Fibroblast of villous mesenchyme (primary cell): ENCODE measurements at regions not wholly inside any gene's neighbourhood (a gene's known extent, or its start where the extent isn't known, plus 50 kb on each side); places are given as distances from the start of the nearest gene placed in this dataset.
"Not testable (repeated sequence)": the region's sequence is repeated elsewhere in the genome, so short reads cannot be mapped to it uniquely, and the experiment has no call there.

Experiments
- DNase-seq: peaks from one replicate; pipeline ENCODE4 v3.0.0-alpha.2; 2010; ENCODE audit warnings: low read depth
- H3K4me3 ChIP-seq: 2 replicates; pipeline ENCODE4 v1.5.1; 2011; ENCODE audit warnings: low read depth, mild to moderate bottlenecking, low read length
- TF ChIP-seq, protein P1 (sequence below): IDR thresholded peaks from 2 replicates; pipeline ENCODE4 v1.5.1; 2012; ENCODE audit warnings: low read depth, mild to moderate bottlenecking, low read length; ENCODE audit not compliant: insufficient read depth

DNA sequence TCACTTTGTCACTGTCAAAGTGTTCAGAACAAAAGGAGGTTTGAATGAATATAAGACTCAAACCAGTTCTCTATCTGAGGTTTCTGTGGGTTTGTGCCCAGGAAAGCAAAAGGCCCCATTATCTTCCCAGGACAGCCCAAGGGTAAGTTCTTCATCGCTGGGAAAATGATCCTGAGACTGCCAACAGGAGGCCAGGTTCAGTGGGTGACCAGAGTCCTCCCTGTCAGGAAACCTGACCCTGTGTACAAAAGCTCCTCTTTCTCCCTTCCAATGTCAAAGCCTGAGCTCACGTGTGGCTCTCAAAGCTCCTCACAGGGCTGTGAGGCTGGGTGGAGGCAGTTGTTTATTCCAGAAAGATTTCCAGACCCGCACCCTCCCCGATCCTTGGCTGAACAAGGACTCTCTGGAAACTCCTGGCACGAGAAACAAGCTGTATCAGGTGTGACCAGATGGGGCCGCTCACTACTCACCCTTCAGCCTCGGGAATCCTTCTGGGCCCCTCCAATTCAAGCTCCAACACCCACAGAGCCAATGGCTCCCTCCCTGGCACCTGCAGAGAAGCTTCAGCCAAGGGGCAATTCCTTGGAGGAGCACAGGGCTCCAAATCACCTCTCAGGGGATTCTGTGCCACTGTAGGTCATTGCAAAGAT lies 1516.7 kb downstream of the TSPY10 start:
- H3K4me3 ChIP-seq: no peak overlapping the region
- TF ChIP-seq, protein P1, sequence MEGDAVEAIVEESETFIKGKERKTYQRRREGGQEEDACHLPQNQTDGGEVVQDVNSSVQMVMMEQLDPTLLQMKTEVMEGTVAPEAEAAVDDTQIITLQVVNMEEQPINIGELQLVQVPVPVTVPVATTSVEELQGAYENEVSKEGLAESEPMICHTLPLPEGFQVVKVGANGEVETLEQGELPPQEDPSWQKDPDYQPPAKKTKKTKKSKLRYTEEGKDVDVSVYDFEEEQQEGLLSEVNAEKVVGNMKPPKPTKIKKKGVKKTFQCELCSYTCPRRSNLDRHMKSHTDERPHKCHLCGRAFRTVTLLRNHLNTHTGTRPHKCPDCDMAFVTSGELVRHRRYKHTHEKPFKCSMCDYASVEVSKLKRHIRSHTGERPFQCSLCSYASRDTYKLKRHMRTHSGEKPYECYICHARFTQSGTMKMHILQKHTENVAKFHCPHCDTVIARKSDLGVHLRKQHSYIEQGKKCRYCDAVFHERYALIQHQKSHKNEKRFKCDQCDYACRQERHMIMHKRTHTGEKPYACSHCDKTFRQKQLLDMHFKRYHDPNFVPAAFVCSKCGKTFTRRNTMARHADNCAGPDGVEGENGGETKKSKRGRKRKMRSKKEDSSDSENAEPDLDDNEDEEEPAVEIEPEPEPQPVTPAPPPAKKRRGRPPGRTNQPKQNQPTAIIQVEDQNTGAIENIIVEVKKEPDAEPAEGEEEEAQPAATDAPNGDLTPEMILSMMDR: no peak
- no peak for DNase-seq

DNA sequence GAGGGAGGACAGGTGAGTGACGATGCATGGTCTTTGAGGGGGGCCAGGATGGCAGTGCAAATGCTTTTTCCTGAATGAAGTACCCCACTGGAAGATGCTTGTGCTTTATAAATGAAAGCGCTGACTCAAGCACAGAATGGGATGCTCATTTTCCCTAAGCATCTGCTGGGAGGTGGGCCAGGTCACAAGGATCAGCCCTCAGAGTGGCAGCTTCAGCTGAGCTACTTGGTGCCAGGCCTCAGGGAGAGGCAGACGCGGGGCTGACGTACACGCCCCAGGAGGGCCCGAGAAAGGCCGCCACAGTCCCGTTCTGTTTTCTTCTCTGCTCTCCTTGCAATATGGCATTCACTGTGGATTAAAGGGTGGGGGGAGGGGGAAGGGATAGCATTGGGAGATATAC lies 1535.8 kb downstream of the TSPY10 start:
- H3K4me3 ChIP-seq: no peak overlapping the region
- no peak for DNase-seq
- TF ChIP-seq, protein P1: no peak

GRCh38 chrY:11063960-11064359 lies 1536.3 kb downstream of the TSPY10 start:
- TF ChIP-seq, protein P1: no peak
- DNase-seq: no peak
- no peak overlapping the region for H3K4me3 ChIP-seq

DNA sequence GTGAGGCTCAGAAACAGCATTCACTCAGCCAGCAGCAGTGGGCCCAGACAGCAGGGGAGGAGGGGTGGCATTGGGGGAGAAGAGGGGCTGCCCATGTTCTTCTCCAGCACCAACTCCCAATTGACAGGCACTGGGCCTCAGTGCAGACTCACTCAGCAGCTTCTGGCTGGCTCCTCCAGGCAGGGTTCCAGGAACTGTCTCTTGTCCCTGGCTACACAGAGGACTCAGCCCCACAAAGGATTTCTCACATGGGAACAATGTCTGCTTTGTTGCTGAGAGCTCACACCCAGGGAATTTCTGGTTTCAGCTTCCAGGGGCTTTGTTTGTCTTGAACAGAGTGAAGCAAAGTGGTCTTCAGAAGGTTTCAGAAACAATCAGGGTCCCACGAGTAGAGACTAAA lies 1536.7 kb downstream of the TSPY10 start:
- H3K4me3 ChIP-seq: no peak overlapping the region
- no peak for DNase-seq
- TF ChIP-seq, protein P1: no peak

DNA sequence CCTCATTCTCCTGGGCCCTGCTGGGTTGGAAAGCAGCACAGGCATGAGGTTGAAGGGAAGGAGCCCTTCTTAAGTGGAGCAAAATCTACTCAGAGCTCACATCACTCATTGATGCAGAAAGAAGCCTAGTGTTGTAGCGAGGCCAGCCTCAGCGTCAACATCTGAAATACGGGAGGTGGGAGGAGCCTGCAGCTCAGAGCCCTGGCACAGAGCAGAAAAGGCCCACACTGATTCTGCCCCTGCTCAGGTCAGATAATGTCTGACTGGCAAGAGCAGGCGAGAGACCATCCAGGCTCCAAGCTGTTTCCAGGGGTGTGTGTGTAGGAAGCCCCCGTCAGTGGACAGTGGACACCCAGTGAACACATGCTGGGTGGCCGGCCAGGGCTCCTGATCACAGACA lies 1541.6 kb downstream of the TSPY10 start:
- no peak overlapping the region for H3K4me3 ChIP-seq
- TF ChIP-seq, protein P1: no peak
- DNase-seq: no peak

DNA sequence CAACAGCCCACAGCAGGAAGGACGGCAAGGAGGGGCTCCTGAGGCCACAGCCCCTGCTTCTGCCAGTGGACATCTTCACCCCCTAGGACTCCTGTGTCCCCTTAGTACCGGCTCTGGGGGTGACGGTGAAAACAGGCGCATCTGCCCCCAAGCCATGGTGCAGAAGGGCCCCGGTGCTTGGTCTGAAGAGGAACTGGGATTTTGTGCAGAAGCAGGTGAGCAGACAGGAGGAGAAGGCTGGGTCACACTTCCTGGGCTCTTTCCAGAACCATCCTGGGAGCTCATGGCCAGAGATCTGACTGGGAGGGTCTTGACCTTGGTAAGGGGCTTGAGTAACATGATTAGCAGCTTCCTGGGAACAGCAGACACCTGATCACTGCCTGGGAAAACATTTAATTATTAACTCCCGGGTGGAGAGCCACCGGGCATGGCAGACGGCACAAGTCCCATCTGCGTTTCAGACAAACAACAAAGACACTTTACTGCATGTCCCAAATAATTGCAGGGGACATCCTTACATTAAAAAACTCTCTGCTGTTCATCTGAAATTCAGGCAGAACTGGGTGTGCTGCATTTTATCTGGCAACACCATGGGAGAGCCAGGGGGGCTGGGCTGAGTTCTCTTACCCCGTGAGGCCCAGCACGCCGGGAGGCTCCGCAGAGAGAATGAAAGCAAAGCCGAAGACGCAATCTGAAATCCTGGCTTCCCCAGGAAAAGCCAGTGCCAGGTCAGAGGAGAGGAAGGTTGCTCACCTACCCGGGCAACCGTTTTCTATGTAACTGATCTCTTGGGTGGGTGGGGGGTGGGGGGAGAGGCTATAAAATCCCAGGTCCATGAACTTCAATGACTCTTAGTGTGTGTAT lies 1542.8 kb downstream of the TSPY10 start:
- DNase-seq: no peak
- no peak overlapping the region for H3K4me3 ChIP-seq
- TF ChIP-seq, protein P1: no peak

- not testable (repeated sequence) for DNase-seq, H3K4me3 ChIP-seq
Observed at GRCh38 chrY:11085801-11086200, 1558.1 kb downstream of the TSPY10 start.

- not testable (repeated sequence) for H3K4me3 ChIP-seq, DNase-seq
Observed at GRCh38 chrY:11097498-11097897, 1569.8 kb downstream of the TSPY10 start.

GRCh38 chrY:11098419-11098818 lies 1570.7 kb downstream of the TSPY10 start:
- H3K4me3 ChIP-seq, DNase-seq: not testable (repeated sequence)
